RCC 7860 (cell line): ENCODE measurements at regions not wholly inside any gene's neighbourhood (a gene's known extent, or its start where the extent isn't known, plus 50 kb on each side); places are given as distances from the start of the nearest gene placed in this dataset.
"Not testable (repeated sequence)": the region's sequence is repeated elsewhere in the genome, so short reads cannot be mapped to it uniquely, and the experiment has no call there.

Source experiments
- DNase-seq: peaks from one replicate; pipeline ENCODE4 v3.0.0-alpha.2; 2015; ENCODE audit warnings: low spot score
- FAIRE-seq: peaks from 2 replicates; lab custom pipeline; 2012; peaks lifted over from hg19 to GRCh38; lab: Jason Lieb, UNC

DNA sequence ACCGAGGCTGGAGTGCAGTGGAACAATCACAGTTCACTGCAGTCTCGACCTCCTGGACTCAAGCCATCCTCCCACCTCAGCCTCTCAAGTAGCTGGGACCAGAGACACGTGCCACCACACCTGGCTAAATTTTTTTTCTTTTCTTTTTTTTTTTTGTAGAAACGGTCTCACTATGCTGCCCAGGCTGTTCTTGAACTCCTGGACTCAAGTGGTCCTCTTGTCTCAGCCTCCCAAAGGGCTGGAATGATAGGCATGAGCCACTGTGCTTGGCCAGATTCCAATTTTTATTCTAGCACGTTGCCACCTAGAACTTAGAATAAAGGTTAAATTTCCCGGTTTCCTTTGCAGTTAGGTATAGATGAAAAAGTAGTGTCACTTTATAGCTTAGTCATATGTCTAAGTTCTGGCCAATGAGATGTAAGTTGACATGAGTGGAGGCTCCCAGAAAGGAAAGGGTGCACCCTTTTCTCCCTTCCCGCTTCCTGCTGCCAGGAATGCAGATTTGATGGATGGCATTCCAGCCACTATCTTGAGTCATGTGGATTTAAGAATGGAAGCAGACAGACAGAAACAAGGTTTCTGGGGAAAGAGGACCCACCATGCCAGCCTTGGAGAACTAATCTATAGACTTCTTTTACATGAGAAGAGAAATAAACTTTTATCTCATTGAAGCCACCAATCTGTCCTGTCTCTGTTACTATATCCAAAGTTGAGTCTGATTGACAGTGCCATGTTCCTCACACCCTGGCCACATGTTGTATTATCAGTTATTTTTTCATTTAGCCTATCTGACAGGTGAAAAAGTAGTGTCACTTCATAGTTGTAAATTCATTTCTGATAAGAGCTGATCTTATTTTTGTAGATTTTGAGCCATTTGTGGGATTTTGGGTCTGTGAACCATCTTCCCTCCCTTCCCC lies 60.6 kb upstream of the NCOA3 start:
- DNase-seq (peak; percentile 83), FAIRE-seq (peak; percentile 85)

DNA sequence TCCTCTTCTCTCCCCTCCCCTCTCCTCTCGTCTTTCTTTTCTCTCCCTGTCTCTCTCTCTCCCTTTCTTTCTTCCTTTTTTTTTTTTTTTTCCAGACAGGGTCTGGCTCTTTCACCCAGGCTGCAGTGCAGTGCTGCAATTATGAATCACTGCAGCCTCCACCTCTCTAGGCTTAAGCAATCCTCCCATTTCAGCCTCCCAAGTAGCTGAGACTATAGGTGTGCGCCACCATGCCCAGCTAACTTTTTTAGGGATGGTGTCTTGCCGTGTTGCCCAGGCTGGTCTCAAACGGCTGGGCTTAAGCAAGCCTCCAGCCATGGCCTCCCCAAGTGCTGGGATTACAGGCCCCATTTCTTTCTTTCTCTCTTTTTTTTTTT lies 59.9 kb upstream of the NCOA3 start:
- DNase-seq, result no peak
- no peak for FAIRE-seq

DNA sequence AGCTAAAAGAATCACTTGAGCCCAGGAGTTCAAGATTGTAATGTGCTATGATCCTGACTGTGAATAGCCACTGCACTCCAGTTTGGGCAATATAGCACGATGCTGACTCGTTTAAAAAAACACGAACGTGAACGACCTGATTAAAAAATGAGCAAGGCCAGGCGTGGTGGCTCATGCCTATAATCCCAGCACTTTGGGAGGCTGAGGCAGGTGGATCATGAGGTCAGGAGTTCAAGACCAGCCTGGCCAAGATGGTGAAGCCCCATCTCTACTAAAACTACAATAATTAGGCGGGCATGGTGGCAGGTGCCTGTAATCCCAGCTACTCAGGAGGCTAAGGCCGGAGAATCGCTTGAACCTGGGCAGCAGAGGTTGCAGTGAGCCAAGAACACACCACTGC lies 58.6 kb upstream of the NCOA3 start:
- FAIRE-seq, DNase-seq: not testable (repeated sequence)

DNA sequence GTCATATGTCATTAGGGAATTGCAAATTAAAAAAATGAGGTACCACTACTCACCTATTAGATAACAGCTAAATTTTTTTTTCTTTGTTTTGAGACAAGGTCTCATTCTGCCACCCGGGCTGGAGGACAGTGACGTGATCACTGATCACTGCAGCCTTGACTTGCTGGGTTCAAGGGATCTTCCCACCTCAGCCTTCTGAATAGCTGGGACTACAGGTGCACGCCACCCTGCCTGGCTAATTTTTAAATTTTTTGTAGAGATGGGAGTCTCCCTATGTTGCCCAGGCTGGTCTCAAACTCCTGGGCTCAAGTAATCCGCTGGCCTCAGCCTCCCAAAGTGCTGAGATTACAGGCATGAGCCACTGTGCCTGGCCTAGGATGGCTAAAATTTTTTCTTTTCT lies 57.1 kb upstream of the NCOA3 start:
- no peak for DNase-seq
- no peak for FAIRE-seq

DNA sequence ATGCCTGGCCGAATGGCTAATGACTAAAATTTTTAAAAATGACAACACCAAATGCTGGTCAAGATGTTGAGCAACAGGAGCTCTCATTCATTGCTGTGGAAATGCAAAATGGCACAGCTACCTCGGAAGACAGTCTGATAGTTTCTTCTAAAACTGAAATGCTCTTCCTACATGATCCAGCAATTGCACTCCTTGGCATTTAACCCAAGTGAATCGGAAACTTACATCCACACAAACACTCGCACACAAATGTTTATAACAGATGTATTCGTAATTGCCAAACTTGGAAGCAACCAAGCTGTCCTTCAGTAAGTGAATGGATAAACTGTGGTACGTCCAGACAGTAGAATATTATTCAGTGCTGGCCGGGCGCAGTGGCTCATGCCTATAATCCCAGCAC lies 56.4 kb upstream of the NCOA3 start:
- FAIRE-seq (no peak), DNase-seq (no peak)

DNA sequence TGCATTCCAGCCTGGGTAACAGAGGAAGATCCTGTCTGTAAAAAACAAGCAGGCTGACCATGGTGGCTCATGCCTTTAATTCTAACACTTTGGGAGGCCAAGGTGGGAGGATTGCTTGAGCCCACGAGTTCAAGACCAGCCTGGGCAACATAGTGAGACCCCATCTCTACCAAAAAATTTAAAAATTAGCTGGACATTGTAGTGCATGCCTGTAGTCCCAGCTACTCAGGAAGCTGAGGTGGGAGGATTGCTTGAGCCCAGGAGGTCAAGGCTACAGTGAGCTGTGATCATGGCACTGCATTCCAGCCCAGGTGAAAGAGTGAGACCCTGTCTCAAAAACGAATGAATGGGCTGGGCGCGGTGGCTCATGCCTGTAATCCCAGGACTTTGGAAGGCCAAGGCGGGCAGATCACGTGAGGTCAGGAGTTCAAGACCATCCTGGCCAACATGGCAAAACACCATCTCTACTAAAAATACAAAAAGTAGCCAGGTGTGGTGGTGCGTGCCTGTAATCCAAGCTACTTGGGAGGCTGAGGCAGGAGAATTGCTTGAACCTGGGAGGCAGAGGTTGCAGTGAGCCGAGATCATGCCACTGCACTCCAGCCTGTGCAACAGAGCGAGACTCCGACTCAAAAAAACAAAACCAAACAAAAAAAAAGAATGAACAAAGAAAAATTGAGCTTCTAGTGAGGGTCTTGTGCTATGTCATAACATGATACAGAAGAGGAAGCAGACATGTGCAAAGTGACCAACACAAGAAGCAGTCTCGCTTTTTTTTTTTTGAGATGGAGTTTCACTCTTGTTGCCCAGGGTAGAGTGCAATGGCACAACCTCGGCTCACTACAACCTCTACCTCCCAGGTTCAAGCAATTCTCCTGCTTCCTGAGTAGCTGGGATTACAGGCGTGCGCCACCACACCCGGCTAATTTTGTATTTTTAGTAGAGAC lies 54.1 kb upstream of the NCOA3 start:
- DNase-seq, FAIRE-seq: not testable (repeated sequence)

DNA sequence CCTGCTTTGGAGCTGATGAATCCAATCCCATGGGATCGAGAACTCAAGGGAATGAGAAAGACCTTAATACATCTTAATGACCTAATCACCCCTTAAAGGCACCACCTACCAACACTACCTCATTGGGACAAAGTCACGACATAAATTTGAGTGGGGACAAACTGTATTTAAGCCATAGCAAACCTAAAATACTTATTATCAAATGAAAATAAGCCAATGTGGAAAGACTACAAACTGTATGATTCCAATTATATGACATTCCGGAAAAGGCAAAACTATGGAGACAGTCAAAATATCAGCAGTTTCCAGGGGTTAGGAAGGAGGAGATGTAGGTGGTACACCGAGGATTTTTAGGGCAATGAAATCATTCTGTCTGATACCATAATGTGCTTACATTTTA lies 53.3 kb upstream of the NCOA3 start:
- FAIRE-seq (no peak), DNase-seq (no peak)

DNA sequence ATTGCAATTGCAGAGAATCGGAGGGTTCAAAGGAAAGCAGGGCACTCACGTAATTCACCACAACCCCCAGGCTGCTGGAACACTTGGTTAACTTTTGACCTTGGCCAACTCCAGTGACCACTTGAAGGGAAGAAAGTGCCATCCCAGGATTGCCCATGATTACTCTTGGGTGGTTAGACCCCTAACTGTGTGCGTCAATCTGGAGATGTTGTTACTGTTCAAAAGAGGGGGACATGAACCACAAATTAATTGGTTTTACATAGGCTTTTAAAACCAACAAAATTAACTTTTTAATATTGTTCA lies 50.1 kb upstream of the NCOA3 start:
- DNase-seq, result no peak
- no peak for FAIRE-seq
